K562 (cell line): ENCODE measurements at regions not wholly inside any gene's neighbourhood (a gene's known extent, or its start where the extent isn't known, plus 50 kb on each side); places are given as distances from the start of the nearest gene placed in this dataset.

ENCODE experiments used
- ATAC-seq: fragments of 200-7000 bp; cut with Tn5 transposase; 3 replicates; pipeline ENCODE4 v1.9.1; 2020; ENCODE audit warnings: moderate library complexity
- BruUV-seq: library from RNA; stranded (reverse); fragments of 400-500 nt; replicated peaks from 2 replicates; lab custom pipeline; 2021; lab: Mats Ljungman, UMichigan
- CTCF ChIA-PET: fragments of 300-600 bp; formaldehyde crosslinking; extraction: SDS; loops from one replicate; lab custom pipeline; 2021; ENCODE audit warnings: low intra/inter-chr PET ratio; lab: Yijun Ruan, JAX
- POLR2A ChIA-PET: fragments of 300-600, 350-650 bp; sonication (Branson Sonifier 250); formaldehyde crosslinking; extraction: SDS; loops from one replicate; lab custom pipeline; 2021; ENCODE audit warnings: antibody characterized with exemption, inconsistent platforms; lab: Yijun Ruan, JAX
- DNase-seq, 4 experiments: peaks; one replicate each; pipeline versions ENCODE4 v3.0.0 to v3.0.0-alpha.2; 2011 to 2018; ENCODE audit warnings: low spot score in 3 of 4, mixed read lengths in 3 of 4; ENCODE audit errors: extremely low read depth in 1 of 4
- FAIRE-seq: peaks from 2 replicates; lab custom pipeline; 2011; peaks lifted over from hg19 to GRCh38; lab: Jason Lieb, UNC
- H2AFZ ChIP-seq: 2 replicates; pipeline ENCODE4 v1.6.0; 2011; ENCODE audit warnings: low read depth, low read length, control low read depth, inconsistent platforms
- H3K27ac ChIP-seq: fragments of 200-600 bp; 3 replicates; pipeline ENCODE4 v1.8.0; 2011; ENCODE audit warnings: low read depth, mild to moderate bottlenecking, control low read depth, inconsistent platforms, low read length, moderate library complexity, mixed read lengths; ENCODE audit errors: extremely low read depth
- H3K27me3 ChIP-seq, 2 experiments: fragments of 300-600 bp in 1 of 2; 2 replicates in 1 of 2; 3 replicates in 1 of 2; pipeline versions ENCODE4 v1.6.0 to v1.8.0; 2011; ENCODE audit warnings: inconsistent platforms in 2 of 2, low read length in 2 of 2, mild to moderate bottlenecking in 1 of 2, mixed read lengths in 1 of 2, moderate library complexity in 1 of 2; ENCODE audit not compliant: control insufficient read depth in 2 of 2, insufficient read depth in 2 of 2
- H3K36me3 ChIP-seq: fragments of 300-600 bp; 3 replicates; pipeline ENCODE4 v1.8.0; 2011; ENCODE audit warnings: mild to moderate bottlenecking, low read length, inconsistent platforms; ENCODE audit not compliant: control insufficient read depth, insufficient read depth
- H3K4me1 ChIP-seq, 2 experiments: fragments of 200-600 bp in 1 of 2; replicated peaks in 1 of 2; 2 replicates in 1 of 2; 3 replicates in 1 of 2; pipeline versions ENCODE4 v1.5.1 to v1.8.0; 2011; ENCODE audit warnings: inconsistent platforms in 2 of 2, low read length in 2 of 2, mild to moderate bottlenecking in 1 of 2, mixed read lengths in 1 of 2, moderate library complexity in 1 of 2; ENCODE audit not compliant: control insufficient read depth in 2 of 2, insufficient read depth in 2 of 2
- H3K4me2 ChIP-seq: 2 replicates; pipeline ENCODE4 v1.6.1; 2011; ENCODE audit warnings: low read length, control low read depth, inconsistent platforms, mixed read lengths; ENCODE audit not compliant: insufficient read depth
- H3K4me3 ChIP-seq: fragments of 200-600 bp; sonication (generic), shearing (Covaris generic); 2 replicates; pipeline ENCODE4 v1.5.1; 2016; ENCODE audit warnings: control low read depth, inconsistent platforms
- H3K79me2 ChIP-seq: fragments of 200-600 bp; 3 replicates; pipeline ENCODE4 v1.8.0; 2011; ENCODE audit warnings: low read length, inconsistent platforms; ENCODE audit not compliant: control insufficient read depth, insufficient read depth
- H3K9ac ChIP-seq, 2 experiments: 2 replicates each; pipeline versions ENCODE4 v1.6.0 to v1.6.1; 2011; ENCODE audit warnings: low read depth in 2 of 2, low read length in 2 of 2, control low read depth in 1 of 2, inconsistent platforms in 1 of 2, mild to moderate bottlenecking in 1 of 2, mixed read lengths in 1 of 2; ENCODE audit not compliant: insufficient read depth in 1 of 2
- H3K9me1 ChIP-seq: one replicate; pipeline ENCODE4 v1.6.0; 2011; ENCODE audit warnings: inconsistent platforms, mild to moderate bottlenecking, low read length, moderate library complexity; ENCODE audit not compliant: control insufficient read depth, insufficient read depth
- H3K9me3 ChIP-seq: replicated peaks from 2 replicates; pipeline ENCODE4 v1.5.1; 2011; ENCODE audit warnings: low read depth, low read length, inconsistent platforms; ENCODE audit not compliant: control insufficient read depth, insufficient read depth
- H4K20me1 ChIP-seq: replicated peaks from 2 replicates; pipeline ENCODE4 v1.6.1; 2011; ENCODE audit warnings: low read length, inconsistent platforms, mixed read lengths; ENCODE audit not compliant: control insufficient read depth, insufficient read depth
- ESRRB ChIP-seq: fragments of 250-450 bp; sonication (Bioruptor Pico); IDR thresholded peaks from 2 replicates; pipeline ENCODE4 v1.5.0; 2020; ENCODE audit warnings: mild to moderate bottlenecking, moderate library complexity, borderline replicate concordance
- PTBP1 ChIP-seq: fragments of 200-400 bp; formaldehyde crosslinking; IDR thresholded peaks from 2 replicates; pipeline ENCODE4 v1.6.1; 2017; ENCODE audit warnings: low read depth, low read length
- SMARCB1 ChIP-seq: IDR thresholded peaks from 2 replicates; pipeline ENCODE4 v1.6.1; 2011; ENCODE audit warnings: improper control_type of control experiment, low read depth; ENCODE audit not compliant: insufficient read length
- ZNF124 ChIP-seq: sonication (generic); formaldehyde crosslinking; IDR thresholded peaks from 2 replicates; pipeline ENCODE4 v1.8.1; 2022; ENCODE audit warnings: missing genetic modification reagents
- WGBS: fragments of 100-300 bp; shearing (Covaris generic); methylation state at CpG from one replicate; pipeline ENCODE4 v1.1.6; 2016; ENCODE audit warnings: low coverage, mixed read lengths; ENCODE audit not compliant: insufficient coverage; ENCODE audit errors: missing lambda C conversion rate; 5-methylcytosine and 5-hydroxymethylcytosine counted together
- in situ Hi-C: fragments of 300-500 bp; cut with MboI; formaldehyde crosslinking; loops from 4 replicates; pipeline ENCODE4 v1.15.0; 2018; ENCODE audit warnings: inconsistent platforms, mixed read lengths
- intact Hi-C: fragments of 100-400 bp; cut with micrococcal nuclease; formaldehyde crosslinking; loops from 2 replicates; pipeline ENCODE4 v1.14.2; 2022
- TF ChIP-seq, protein P1 (sequence below): fragments of 200-600 bp; sonication (generic); IDR thresholded peaks from one replicate; pipeline ENCODE4 v1.6.1; 2012; ENCODE audit warnings: mild to moderate bottlenecking, low read depth, low read length, inconsistent platforms
- TF ChIP-seq, protein P2 (sequence below): fragments of 450-650 bp; IDR thresholded peaks from 2 replicates; pipeline ENCODE4 v1.6.1; 2016; ENCODE audit warnings: missing biosample characterization, missing genetic modification characterization

DNA sequence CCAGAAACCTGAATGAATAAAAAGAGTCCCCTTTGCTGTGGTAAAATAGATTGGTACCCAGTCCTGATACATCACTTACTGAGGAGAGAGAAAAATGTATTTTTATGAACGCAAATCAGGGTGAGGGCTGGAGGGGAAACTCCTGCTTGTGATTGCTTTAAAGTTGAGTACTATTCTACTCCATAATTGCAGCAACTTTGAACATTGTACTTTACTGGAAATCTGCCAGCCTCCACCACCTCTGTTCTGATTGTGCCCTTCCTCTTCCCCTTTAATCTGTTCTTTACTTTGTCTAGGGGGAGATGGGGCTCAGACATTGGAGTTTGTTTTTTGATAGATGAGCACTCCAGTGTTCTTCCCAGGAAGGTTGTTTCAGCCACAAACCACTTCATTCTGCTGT is 81.9 kb downstream of the C3orf38 start:
- CTCF ChIA-PET: no interaction called here
- no peaks in the 10 kb centered on the region for H3K36me3 ChIP-seq

DNA sequence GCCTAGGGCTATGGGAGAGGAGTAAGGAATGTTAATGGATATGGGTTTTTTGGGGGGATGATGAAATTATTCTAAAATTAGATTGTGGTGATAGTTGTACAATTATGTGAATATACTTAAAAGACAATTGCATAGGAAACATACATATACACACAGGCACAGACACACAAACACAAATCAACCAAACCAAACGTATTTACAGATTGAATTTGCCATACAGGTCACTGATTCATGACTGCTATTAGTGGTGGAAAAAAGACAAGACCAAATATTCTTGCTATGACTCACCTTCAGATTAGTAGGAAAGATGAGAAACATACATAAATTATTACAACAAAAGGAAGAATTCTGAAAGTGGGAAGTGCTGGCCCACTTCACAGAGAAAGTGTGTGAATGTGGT is 85.3 kb downstream of the C3orf38 start:
- H3K79me2 ChIP-seq: no peaks in the 10 kb centered on the region
- DNase-seq (no peak), FAIRE-seq (no peak), ATAC-seq (no peak)
- no peaks in the 10 kb centered on the region for H4K20me1 ChIP-seq
- no peaks in the 10 kb centered on the region for H3K9me3 ChIP-seq
- CTCF ChIA-PET: no interaction called here
- POLR2A ChIA-PET: no interaction called here
- no peaks in the 10 kb centered on the region for H3K9me1 ChIP-seq
- no peaks in the 10 kb centered on the region for H3K36me3 ChIP-seq
- no peak overlapping the region for H3K4me2 ChIP-seq
- no peak overlapping the region for H3K27ac ChIP-seq
- H3K9ac ChIP-seq: no peak overlapping the region
- 0% methylated on average over 1 of the region's 1 CpG for WGBS
- H3K4me3 ChIP-seq: no peak overlapping the region
- H3K27me3 ChIP-seq: no peaks in the 10 kb centered on the region
- intact Hi-C loops (no loop called here), in situ Hi-C loops (no loop called here)
- H3K4me1 ChIP-seq: no peaks in the 10 kb centered on the region
- H2AFZ ChIP-seq: no peak overlapping the region
- no TSS peak for BruUV-seq
- TF ChIP-seq, protein P1, sequence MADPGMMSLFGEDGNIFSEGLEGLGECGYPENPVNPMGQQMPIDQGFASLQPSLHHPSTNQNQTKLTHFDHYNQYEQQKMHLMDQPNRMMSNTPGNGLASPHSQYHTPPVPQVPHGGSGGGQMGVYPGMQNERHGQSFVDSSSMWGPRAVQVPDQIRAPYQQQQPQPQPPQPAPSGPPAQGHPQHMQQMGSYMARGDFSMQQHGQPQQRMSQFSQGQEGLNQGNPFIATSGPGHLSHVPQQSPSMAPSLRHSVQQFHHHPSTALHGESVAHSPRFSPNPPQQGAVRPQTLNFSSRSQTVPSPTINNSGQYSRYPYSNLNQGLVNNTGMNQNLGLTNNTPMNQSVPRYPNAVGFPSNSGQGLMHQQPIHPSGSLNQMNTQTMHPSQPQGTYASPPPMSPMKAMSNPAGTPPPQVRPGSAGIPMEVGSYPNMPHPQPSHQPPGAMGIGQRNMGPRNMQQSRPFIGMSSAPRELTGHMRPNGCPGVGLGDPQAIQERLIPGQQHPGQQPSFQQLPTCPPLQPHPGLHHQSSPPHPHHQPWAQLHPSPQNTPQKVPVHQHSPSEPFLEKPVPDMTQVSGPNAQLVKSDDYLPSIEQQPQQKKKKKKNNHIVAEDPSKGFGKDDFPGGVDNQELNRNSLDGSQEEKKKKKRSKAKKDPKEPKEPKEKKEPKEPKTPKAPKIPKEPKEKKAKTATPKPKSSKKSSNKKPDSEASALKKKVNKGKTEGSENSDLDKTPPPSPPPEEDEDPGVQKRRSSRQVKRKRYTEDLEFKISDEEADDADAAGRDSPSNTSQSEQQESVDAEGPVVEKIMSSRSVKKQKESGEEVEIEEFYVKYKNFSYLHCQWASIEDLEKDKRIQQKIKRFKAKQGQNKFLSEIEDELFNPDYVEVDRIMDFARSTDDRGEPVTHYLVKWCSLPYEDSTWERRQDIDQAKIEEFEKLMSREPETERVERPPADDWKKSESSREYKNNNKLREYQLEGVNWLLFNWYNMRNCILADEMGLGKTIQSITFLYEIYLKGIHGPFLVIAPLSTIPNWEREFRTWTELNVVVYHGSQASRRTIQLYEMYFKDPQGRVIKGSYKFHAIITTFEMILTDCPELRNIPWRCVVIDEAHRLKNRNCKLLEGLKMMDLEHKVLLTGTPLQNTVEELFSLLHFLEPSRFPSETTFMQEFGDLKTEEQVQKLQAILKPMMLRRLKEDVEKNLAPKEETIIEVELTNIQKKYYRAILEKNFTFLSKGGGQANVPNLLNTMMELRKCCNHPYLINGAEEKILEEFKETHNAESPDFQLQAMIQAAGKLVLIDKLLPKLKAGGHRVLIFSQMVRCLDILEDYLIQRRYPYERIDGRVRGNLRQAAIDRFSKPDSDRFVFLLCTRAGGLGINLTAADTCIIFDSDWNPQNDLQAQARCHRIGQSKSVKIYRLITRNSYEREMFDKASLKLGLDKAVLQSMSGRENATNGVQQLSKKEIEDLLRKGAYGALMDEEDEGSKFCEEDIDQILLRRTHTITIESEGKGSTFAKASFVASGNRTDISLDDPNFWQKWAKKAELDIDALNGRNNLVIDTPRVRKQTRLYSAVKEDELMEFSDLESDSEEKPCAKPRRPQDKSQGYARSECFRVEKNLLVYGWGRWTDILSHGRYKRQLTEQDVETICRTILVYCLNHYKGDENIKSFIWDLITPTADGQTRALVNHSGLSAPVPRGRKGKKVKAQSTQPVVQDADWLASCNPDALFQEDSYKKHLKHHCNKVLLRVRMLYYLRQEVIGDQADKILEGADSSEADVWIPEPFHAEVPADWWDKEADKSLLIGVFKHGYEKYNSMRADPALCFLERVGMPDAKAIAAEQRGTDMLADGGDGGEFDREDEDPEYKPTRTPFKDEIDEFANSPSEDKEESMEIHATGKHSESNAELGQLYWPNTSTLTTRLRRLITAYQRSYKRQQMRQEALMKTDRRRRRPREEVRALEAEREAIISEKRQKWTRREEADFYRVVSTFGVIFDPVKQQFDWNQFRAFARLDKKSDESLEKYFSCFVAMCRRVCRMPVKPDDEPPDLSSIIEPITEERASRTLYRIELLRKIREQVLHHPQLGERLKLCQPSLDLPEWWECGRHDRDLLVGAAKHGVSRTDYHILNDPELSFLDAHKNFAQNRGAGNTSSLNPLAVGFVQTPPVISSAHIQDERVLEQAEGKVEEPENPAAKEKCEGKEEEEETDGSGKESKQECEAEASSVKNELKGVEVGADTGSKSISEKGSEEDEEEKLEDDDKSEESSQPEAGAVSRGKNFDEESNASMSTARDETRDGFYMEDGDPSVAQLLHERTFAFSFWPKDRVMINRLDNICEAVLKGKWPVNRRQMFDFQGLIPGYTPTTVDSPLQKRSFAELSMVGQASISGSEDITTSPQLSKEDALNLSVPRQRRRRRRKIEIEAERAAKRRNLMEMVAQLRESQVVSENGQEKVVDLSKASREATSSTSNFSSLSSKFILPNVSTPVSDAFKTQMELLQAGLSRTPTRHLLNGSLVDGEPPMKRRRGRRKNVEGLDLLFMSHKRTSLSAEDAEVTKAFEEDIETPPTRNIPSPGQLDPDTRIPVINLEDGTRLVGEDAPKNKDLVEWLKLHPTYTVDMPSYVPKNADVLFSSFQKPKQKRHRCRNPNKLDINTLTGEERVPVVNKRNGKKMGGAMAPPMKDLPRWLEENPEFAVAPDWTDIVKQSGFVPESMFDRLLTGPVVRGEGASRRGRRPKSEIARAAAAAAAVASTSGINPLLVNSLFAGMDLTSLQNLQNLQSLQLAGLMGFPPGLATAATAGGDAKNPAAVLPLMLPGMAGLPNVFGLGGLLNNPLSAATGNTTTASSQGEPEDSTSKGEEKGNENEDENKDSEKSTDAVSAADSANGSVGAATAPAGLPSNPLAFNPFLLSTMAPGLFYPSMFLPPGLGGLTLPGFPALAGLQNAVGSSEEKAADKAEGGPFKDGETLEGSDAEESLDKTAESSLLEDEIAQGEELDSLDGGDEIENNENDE: no peak
- TF ChIP-seq, protein P2, sequence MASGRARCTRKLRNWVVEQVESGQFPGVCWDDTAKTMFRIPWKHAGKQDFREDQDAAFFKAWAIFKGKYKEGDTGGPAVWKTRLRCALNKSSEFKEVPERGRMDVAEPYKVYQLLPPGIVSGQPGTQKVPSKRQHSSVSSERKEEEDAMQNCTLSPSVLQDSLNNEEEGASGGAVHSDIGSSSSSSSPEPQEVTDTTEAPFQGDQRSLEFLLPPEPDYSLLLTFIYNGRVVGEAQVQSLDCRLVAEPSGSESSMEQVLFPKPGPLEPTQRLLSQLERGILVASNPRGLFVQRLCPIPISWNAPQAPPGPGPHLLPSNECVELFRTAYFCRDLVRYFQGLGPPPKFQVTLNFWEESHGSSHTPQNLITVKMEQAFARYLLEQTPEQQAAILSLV (tag): no peak

More for the DNA sequence above, 81.9 kb downstream of the C3orf38 start:
- Histone ChIP-seq H3K4me3 (no peak overlapping the region), H3K9me3 (no peaks in the 10 kb centered on the region), H3K9ac (no peak overlapping the region), H3K27ac (no peak overlapping the region), H3K27me3 (no peaks in the 10 kb centered on the region), H2AFZ (no peak overlapping the region), H3K4me1 (no peaks in the 10 kb centered on the region), H3K4me2 (no peak overlapping the region), H3K9me1 (no peaks in the 10 kb centered on the region), H3K79me2 (no peaks in the 10 kb centered on the region), H4K20me1 (no peaks in the 10 kb centered on the region)
- BruUV-seq: no TSS peak
- ATAC-seq (no peak), FAIRE-seq (no peak), DNase-seq (no peak)
- 0% methylated on average over 1 of the region's 1 CpG for WGBS
- intact Hi-C loops (no loop called here), in situ Hi-C loops (no loop called here)
- TF ChIP-seq PTBP1: no peak
- no peak for TF ChIP-seq SMARCB1
- TF ChIP-seq ESRRB (CRISPR knock-in tag): no peak
- no peak for TF ChIP-seq ZNF124
- POLR2A ChIA-PET: no interaction called here
